Prostate gland (tissue), 2 donors: ENCODE measurements at regions not wholly inside any gene's neighbourhood (a gene's known extent, or its start where the extent isn't known, plus 50 kb on each side); places are given as distances from the start of the nearest gene placed in this dataset.

Source experiments
- DNase-seq: peaks from one replicate; pipeline ENCODE4 v3.0.0-alpha.2; 2019; ENCODE audit warnings: low spot score
- H3K27ac ChIP-seq, 2 donors: fragments of 200-600 bp; sonication (generic); 2 replicates each; pipeline ENCODE4 v1.5.1; 2017 to 2019
- H3K27me3 ChIP-seq: fragments of 200-600 bp; sonication (generic); replicated peaks from 2 replicates; pipeline ENCODE4 v1.5.1; 2019; ENCODE audit not compliant: insufficient read depth
- H3K36me3 ChIP-seq, 2 donors: fragments of 200-600 bp; sonication (generic); 1 replicate in 1 of 2; 2 replicates in 1 of 2; pipeline versions ENCODE4 v1.5.1 to v1.8.1; 2017 to 2019
- H3K4me1 ChIP-seq: fragments of 200-600 bp; sonication (generic); replicated peaks from 2 replicates; pipeline ENCODE4 v1.5.1; 2019
- H3K4me3 ChIP-seq, 2 donors: fragments of 200-600 bp; sonication (generic); 2 replicates each; pipeline ENCODE4 v1.5.1; 2017 to 2019
- H3K9me3 ChIP-seq: fragments of 200-600 bp; sonication (generic); 2 replicates; pipeline ENCODE4 v1.5.1; 2017
- CTCF ChIP-seq, 4 experiments: fragments of 200-600 bp in 2 of 4; fragments of 450-650 bp in 2 of 4; sonication (generic) in 2 of 4; IDR thresholded peaks; 1 replicate in 3 of 4; 2 replicates in 1 of 4; pipeline ENCODE4 v1.5.1; 2016 to 2019; ENCODE audit warnings: antibody characterized with exemption in 4 of 4, mild to moderate bottlenecking in 2 of 4, moderate library complexity in 2 of 4
- POLR2A ChIP-seq: fragments of 450-650 bp; IDR thresholded peaks from one replicate; pipeline ENCODE4 v1.6.1; 2016; ENCODE audit warnings: antibody characterized with exemption, mild to moderate bottlenecking
- POLR2AphosphoS5 ChIP-seq: sonication (generic); formaldehyde crosslinking; IDR thresholded peaks from one replicate; pipeline ENCODE4 v1.6.1; 2017; ENCODE audit warnings: antibody characterized with exemption
- WGBS: methylation state at CpG from one replicate; pipeline ENCODE4 v1.1.5; 2018; 5-methylcytosine and 5-hydroxymethylcytosine counted together
- intact Hi-C: fragments of 100-400 bp; cut with DNase I; formaldehyde crosslinking; loops from one replicate; pipeline ENCODE4 v1.14.2; 2022

- Histone ChIP-seq H3K9me3 (no peaks in the 10 kb centered on the region), H3K27me3 (no peaks in the 10 kb centered on the region), H3K27ac (no peak overlapping the region), H3K4me3 (no peak overlapping the region), H3K36me3 (no peaks in the 10 kb centered on the region), H3K4me1 (no peaks in the 10 kb centered on the region)
- intact Hi-C loops = no loop called here
- TF ChIP-seq POLR2AphosphoS5 (no peak), CTCF (IDR thresholded peaks at IDR 0.05) (no peak), POLR2A (no peak)
- DNase-seq = no peak
- WGBS = 95% methylated on average over 14 of the region's 14 CpGs
Measured at GRCh38 chr2:421406-421805, 133.5 kb upstream of the ALKAL2 start.

- 93% methylated on average over 19 of the region's 28 CpGs for WGBS
Measured at GRCh38 chr2:419687-420317, 131.9 kb upstream of the ALKAL2 start.

GRCh38 chr2:417662-418061 lies 129.8 kb upstream of the ALKAL2 start:
- intact Hi-C loops = no loop called here
- no peak for TF ChIP-seq POLR2AphosphoS5
- no peak for TF ChIP-seq POLR2A
- no peak for TF ChIP-seq CTCF (IDR thresholded peaks at IDR 0.05)
- no peak for DNase-seq

More at GRCh38 chr2:419687-420317, 131.9 kb upstream of the ALKAL2 start:
- no peaks in the 10 kb centered on the region for H3K36me3 ChIP-seq
- H3K4me1 ChIP-seq = no peaks in the 10 kb centered on the region
- H3K27ac ChIP-seq = no peak overlapping the region
- no peaks in the 10 kb centered on the region for H3K27me3 ChIP-seq
- TF ChIP-seq POLR2A (no peak), POLR2AphosphoS5 (no peak), CTCF (IDR thresholded peaks at IDR 0.05) (no peak)
- H3K4me3 ChIP-seq = no peak overlapping the region
- no peaks in the 10 kb centered on the region for H3K9me3 ChIP-seq
- DNase-seq = no peak
- intact Hi-C loops = no loop called here

GRCh38 chr2:417006-417405 lies 129.1 kb upstream of the ALKAL2 start:
- DNase-seq = no peak
- Histone ChIP-seq H3K27ac (no peak overlapping the region), H3K4me1 (no peaks in the 10 kb centered on the region), H3K27me3 (no peaks in the 10 kb centered on the region), H3K4me3 (no peak overlapping the region), H3K36me3 (no peaks in the 10 kb centered on the region), H3K9me3 (no peaks in the 10 kb centered on the region)
- intact Hi-C loops = no loop called here
- WGBS = 82% methylated on average over 3 of the region's 3 CpGs
- TF ChIP-seq CTCF (IDR thresholded peaks at IDR 0.05) (no peak), POLR2A (no peak), POLR2AphosphoS5 (no peak)

More at GRCh38 chr2:417662-418061, 129.8 kb upstream of the ALKAL2 start:
- no peaks in the 10 kb centered on the region for H3K36me3 ChIP-seq
- no peaks in the 10 kb centered on the region for H3K9me3 ChIP-seq
- no peaks in the 10 kb centered on the region for H3K27me3 ChIP-seq
- H3K4me1 ChIP-seq = no peaks in the 10 kb centered on the region
- H3K4me3 ChIP-seq = no peak overlapping the region
- H3K27ac ChIP-seq = no peak overlapping the region
- WGBS = 77% methylated on average over 5 of the region's 5 CpGs

- H3K9me3 ChIP-seq = no peaks in the 10 kb centered on the region
- no peak overlapping the region for H3K27ac ChIP-seq
- WGBS = 84% methylated on average over 12 of the region's 12 CpGs
- DNase-seq = no peak
- H3K4me1 ChIP-seq = no peaks in the 10 kb centered on the region
- H3K36me3 ChIP-seq = no peaks in the 10 kb centered on the region
- no peak for TF ChIP-seq POLR2A
- TF ChIP-seq POLR2AphosphoS5 = no peak
- TF ChIP-seq CTCF (IDR thresholded peaks at IDR 0.05) = no peak
- intact Hi-C loops = no loop called here
- H3K27me3 ChIP-seq = no peaks in the 10 kb centered on the region
- no peak overlapping the region for H3K4me3 ChIP-seq
Measured at GRCh38 chr2:415986-416610, 128.2 kb upstream of the ALKAL2 start.
